Upper lobe of left lung (tissue), 6 donors: ENCODE measurements at regions not wholly inside any gene's neighbourhood (a gene's known extent, or its start where the extent isn't known, plus 50 kb on each side); places are given as distances from the start of the nearest gene placed in this dataset.
A peak's percentile ranks its signal among the peaks of the same experiment; 100 is the strongest.

Experiments used
- ATAC-seq, 2 donors: fragments of 200-7000 bp; cut with Tn5 transposase; one replicate each; pipeline ENCODE4 v1.9.1; 2022; ENCODE audit warnings: mild to moderate bottlenecking in 2 of 2, moderate library complexity in 2 of 2; ENCODE audit not compliant: low FRiP score in 2 of 2
- DNase-seq, 2 donors: peaks; one replicate each; pipeline ENCODE4 v3.0.0-alpha.2; 2019 to 2020
- H3K27ac ChIP-seq, 4 donors: fragments of 200-600 bp; sonication (generic); one replicate each; pipeline ENCODE4 v1.5.1; 2016 to 2019
- H3K27me3 ChIP-seq, 4 donors: fragments of 200-600 bp; sonication (generic); one replicate each; pipeline ENCODE4 v1.5.1; 2017 to 2019
- H3K36me3 ChIP-seq, 4 donors: fragments of 200-600 bp; sonication (generic); one replicate each; pipeline ENCODE4 v1.5.1; 2016 to 2019
- H3K4me1 ChIP-seq, 4 donors: fragments of 200-600 bp; sonication (generic); one replicate each; pipeline ENCODE4 v1.5.1; 2018 to 2019
- H3K4me3 ChIP-seq, 4 donors: fragments of 200-600 bp; sonication (generic); one replicate each; pipeline ENCODE4 v1.5.1; 2017 to 2019; ENCODE audit warnings: mild to moderate bottlenecking in 2 of 4, moderate library complexity in 1 of 4
- H3K9me3 ChIP-seq, 4 donors: fragments of 200-600 bp; sonication (generic); one replicate each; pipeline ENCODE4 v1.5.1; 2018 to 2019
- CTCF ChIP-seq, 6 experiments: fragments of 450-650 bp in 4 of 6; fragments of 200-600 bp in 2 of 6; sonication (generic) in 2 of 6; IDR thresholded peaks; one replicate each; pipeline ENCODE4 v1.5.1; 2016 to 2019; ENCODE audit warnings: antibody characterized with exemption in 6 of 6
- EP300 ChIP-seq, 4 donors: sonication (generic); formaldehyde crosslinking; IDR thresholded peaks; one replicate each; pipeline ENCODE4 v1.5.1; 2017; ENCODE audit warnings: antibody characterized with exemption in 4 of 4, control low read depth in 2 of 4
- POLR2A ChIP-seq, 4 donors: fragments of 450-650 bp; IDR thresholded peaks; one replicate each; pipeline ENCODE4 v1.5.1; 2016 to 2017; ENCODE audit warnings: antibody characterized with exemption in 4 of 4, mild to moderate bottlenecking in 2 of 4
- POLR2AphosphoS5 ChIP-seq, 2 donors: sonication (generic); formaldehyde crosslinking; IDR thresholded peaks; one replicate each; pipeline ENCODE4 v1.5.1; 2017; ENCODE audit warnings: antibody characterized with exemption in 2 of 2
- WGBS, 2 donors: methylation state at CpG; one replicate each; pipeline ENCODE4 v1.1.5; 2017 to 2018; 5-methylcytosine and 5-hydroxymethylcytosine counted together
- donor health status: DM: no; HTN: no; CAD: no; lungs with moderate emphysema.
- donor health status: DM: no; HTN: yes; CAD: no; lungs with severe emphysema.

DNA sequence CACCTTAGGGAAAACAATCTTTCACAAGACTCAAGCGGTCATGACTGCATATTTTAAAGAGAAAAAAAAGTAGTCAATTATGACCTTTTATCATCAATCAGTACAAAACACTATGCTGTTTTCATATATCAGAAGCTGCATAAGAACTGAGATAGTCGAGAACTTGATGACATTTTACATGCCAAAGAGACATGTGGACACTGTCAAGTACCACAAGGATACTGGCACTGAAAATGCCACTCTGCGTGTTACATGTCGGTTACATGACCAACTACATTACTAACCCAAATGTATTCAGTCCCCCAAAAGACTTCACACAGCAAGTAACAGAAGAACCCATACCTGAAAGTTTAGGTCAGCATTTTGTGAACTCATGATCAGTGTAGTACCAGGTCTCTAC lies 975.0 kb upstream of the ADGRL4 start:
- H3K9me3 ChIP-seq: no peaks in the 10 kb centered on the region
- H3K4me1 ChIP-seq: peaks cover 0 to 5% (median 2%) of the 10 kb centered on the region in 4 donors
- DNase-seq (no peak), ATAC-seq (peak in 1 of 2 donors; percentile 25)
- TF ChIP-seq POLR2AphosphoS5 (IDR thresholded peaks at IDR 0.05) (no peak), POLR2A (IDR thresholded peaks at IDR 0.05) (no peak), EP300 (IDR thresholded peaks at IDR 0.05) (no peak), CTCF (IDR thresholded peaks at IDR 0.05) (no peak)
- H3K27ac ChIP-seq: no peak overlapping the region
- H3K36me3 ChIP-seq: no peaks in the 10 kb centered on the region
- H3K4me3 ChIP-seq: no peak overlapping the region
- H3K27me3 ChIP-seq: no peaks in the 10 kb centered on the region
- 79 to 80% methylated on average over 4 of the region's 4 CpGs for WGBS, 2 donors

DNA sequence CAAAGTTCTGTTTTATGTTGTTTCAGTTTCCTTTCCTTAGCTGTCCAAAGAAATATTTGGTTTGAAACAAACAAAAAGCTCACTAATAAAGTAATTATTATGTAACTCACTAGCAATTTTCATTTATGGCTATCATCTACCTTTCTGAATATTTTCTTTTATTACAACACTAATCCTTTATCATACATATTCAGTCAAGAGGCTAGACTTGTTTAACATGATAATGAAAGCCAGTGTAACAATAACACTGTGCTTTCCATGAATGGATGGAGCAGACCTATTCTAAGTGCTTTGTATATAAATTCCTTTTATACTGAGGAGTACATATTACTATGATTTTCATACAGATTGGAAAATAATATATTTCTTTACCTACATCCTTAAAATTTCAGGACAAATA lies 972.8 kb upstream of the ADGRL4 start:
- Histone ChIP-seq H3K4me3 (no peak overlapping the region), H3K27ac (no peak overlapping the region), H3K4me1 (peaks cover 0 to 5% (median 2%) of the 10 kb centered on the region in 4 donors), H3K36me3 (no peaks in the 10 kb centered on the region), H3K27me3 (no peaks in the 10 kb centered on the region), H3K9me3 (no peaks in the 10 kb centered on the region)
- TF ChIP-seq EP300 (IDR thresholded peaks at IDR 0.05): no peak
- TF ChIP-seq CTCF (IDR thresholded peaks at IDR 0.05): no peak
- TF ChIP-seq POLR2AphosphoS5 (IDR thresholded peaks at IDR 0.05): no peak
- TF ChIP-seq POLR2A (IDR thresholded peaks at IDR 0.05): no peak
- ATAC-seq (no peak), DNase-seq (no peak)

GRCh38 chr1:79976287-79976686 lies 969.8 kb upstream of the ADGRL4 start:
- ATAC-seq (no peak), DNase-seq (no peak)
- Histone ChIP-seq H3K27ac (no peak overlapping the region), H3K36me3 (no peaks in the 10 kb centered on the region), H3K9me3 (no peaks in the 10 kb centered on the region), H3K27me3 (no peaks in the 10 kb centered on the region), H3K4me3 (no peak overlapping the region), H3K4me1 (no peaks in the 10 kb centered on the region)
- TF ChIP-seq EP300 (IDR thresholded peaks at IDR 0.05): no peak
- TF ChIP-seq CTCF (IDR thresholded peaks at IDR 0.05): no peak
- no peak for TF ChIP-seq POLR2AphosphoS5 (IDR thresholded peaks at IDR 0.05)
- TF ChIP-seq POLR2A (IDR thresholded peaks at IDR 0.05): no peak
- 69 to 82% methylated on average over 3 of the region's 3 CpGs for WGBS, 2 donors

DNA sequence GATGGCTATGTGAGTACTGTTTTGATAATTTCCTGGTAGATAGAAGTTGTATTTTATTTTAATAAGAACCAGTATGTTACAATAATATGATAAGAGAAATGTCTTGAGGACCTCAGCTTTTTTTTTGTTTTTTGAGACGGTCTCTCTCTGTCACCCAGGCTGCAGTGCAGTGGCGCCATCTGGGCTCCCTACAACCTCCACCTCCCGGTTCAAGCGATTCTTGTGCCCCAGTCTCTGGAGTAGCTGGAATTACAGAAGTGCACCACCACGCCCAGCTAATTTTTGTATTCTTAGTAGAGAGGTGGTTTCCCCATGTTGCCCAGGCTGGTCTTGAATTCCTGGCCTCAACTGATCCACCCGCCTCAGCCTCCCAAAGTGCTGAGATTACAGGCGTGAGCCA lies 968.1 kb upstream of the ADGRL4 start:
- no peaks in the 10 kb centered on the region for H3K4me1 ChIP-seq
- DNase-seq (no peak), ATAC-seq (no peak)
- no peaks in the 10 kb centered on the region for H3K36me3 ChIP-seq
- 90 to 96% methylated on average over 7 of the region's 7 CpGs for WGBS, 2 donors
- no peaks in the 10 kb centered on the region for H3K9me3 ChIP-seq
- H3K27me3 ChIP-seq: no peaks in the 10 kb centered on the region
- TF ChIP-seq EP300 (IDR thresholded peaks at IDR 0.05) (no peak), POLR2A (IDR thresholded peaks at IDR 0.05) (no peak), CTCF (IDR thresholded peaks at IDR 0.05) (no peak), POLR2AphosphoS5 (IDR thresholded peaks at IDR 0.05) (no peak)
- H3K27ac ChIP-seq: no peak overlapping the region
- H3K4me3 ChIP-seq: no peak overlapping the region

DNA sequence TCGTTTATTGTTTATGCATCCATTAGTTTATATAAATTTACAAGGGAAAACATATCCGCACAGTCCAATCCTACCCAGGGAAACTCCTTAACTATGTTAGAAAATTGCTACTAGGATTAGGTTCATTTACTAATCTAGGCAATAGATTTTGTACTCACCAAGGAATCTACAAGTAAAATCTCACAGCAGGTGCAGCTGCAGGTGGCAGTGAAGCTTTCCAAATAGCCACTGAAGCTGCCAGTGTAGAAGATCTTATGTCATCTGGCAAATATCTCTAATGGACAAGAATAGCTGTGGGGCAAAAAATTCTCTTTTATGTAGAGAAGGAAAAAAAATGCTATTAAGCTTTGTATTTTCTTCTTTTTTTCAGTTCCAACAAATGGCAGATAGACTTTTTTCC lies 963.4 kb upstream of the ADGRL4 start:
- peaks cover 0 to 8% (median 0%) of the 10 kb centered on the region in 4 donors for H3K9me3 ChIP-seq
- WGBS, 2 donors: 51 to 81% methylated on average over 2 of the region's 2 CpGs
- no peaks in the 10 kb centered on the region for H3K27me3 ChIP-seq
- ATAC-seq (no peak), DNase-seq (no peak)
- TF ChIP-seq POLR2A (IDR thresholded peaks at IDR 0.05) (no peak), CTCF (IDR thresholded peaks at IDR 0.05) (no peak), POLR2AphosphoS5 (IDR thresholded peaks at IDR 0.05) (no peak), EP300 (IDR thresholded peaks at IDR 0.05) (no peak)
- no peaks in the 10 kb centered on the region for H3K36me3 ChIP-seq
- H3K4me3 ChIP-seq: no peak overlapping the region
- H3K27ac ChIP-seq: no peak overlapping the region
- no peaks in the 10 kb centered on the region for H3K4me1 ChIP-seq
